ENCODE measurements at regions not wholly inside any gene's neighbourhood (a gene's known extent, or its start where the extent isn't known, plus 50 kb on each side); places are given as distances from the start of the nearest gene placed in this dataset.

GRCh38 chr9:84141741-84142370 lies 161.3 kb downstream of the RMI1 start:
- DNase-seq, result no peak
- no peaks in the 10 kb centered on the region for H3K36me3 ChIP-seq (ENCODE audit: insufficient read depth, low read length)
- H3K4me1 ChIP-seq (ENCODE audit: insufficient read depth, low read length), result peaks cover 7% of the 10 kb centered on the region
- no peak overlapping the region for H3K27ac ChIP-seq (ENCODE audit: low read depth, low read length)
- H3K4me3 Mint-ChIP-seq, result peak overlapping the region in 2 of 8 donors; percentile 24 to 28
- H3K9me3 ChIP-seq (ENCODE audit: control insufficient read depth in 1 of 2, low read length in 2 of 2), result no peaks in the 10 kb centered on the region
- peaks cover 4 to 12% (median 7%) of the 10 kb centered on the region in 4 donors for H3K4me1 Mint-ChIP-seq
- H3K9me3 Mint-ChIP-seq, result no peaks in the 10 kb centered on the region
- POLR2A ChIA-PET (ENCODE audit: partially characterized antibody), result no interaction called here
- intact Hi-C loops (cut with micrococcal nuclease), result no loop called here
- no peak overlapping the region for H3K27ac Mint-ChIP-seq
- peaks cover 32 to 41% of the 10 kb centered on the region in 2 donors for H3K27me3 Mint-ChIP-seq
- no peak overlapping the region for H3K4me3 ChIP-seq (ENCODE audit: low read length in 2 of 2)
- H3K27me3 ChIP-seq (ENCODE audit: insufficient read depth, low read length), result peaks cover 20% of the 10 kb centered on the region
- CTCF ChIA-PET (ENCODE audit: partially characterized antibody), result interaction anchor here (1.0 kb wide), 1 partner anchor 22 kb away, joined by 3 read pairs; no protein-coding TSS in a partner anchor
- H3K36me3 Mint-ChIP-seq, result no peaks in the 10 kb centered on the region

- no peak overlapping the region for H3K27ac ChIP-seq (ENCODE audit: low read depth, low read length)
- no peaks in the 10 kb centered on the region for H3K9me3 ChIP-seq (ENCODE audit: control insufficient read depth in 1 of 2, low read length in 2 of 2)
- no peak overlapping the region for H3K4me3 ChIP-seq (ENCODE audit: low read length in 2 of 2)
- DNase-seq, result no peak
- H3K27me3 Mint-ChIP-seq, result peaks cover 17 to 27% of the 10 kb centered on the region in 2 donors
- peaks cover 7% of the 10 kb centered on the region for H3K4me1 ChIP-seq (ENCODE audit: insufficient read depth, low read length)
- no peaks in the 10 kb centered on the region for H3K36me3 Mint-ChIP-seq
- ChIA-PET POLR2A (ENCODE audit: partially characterized antibody) (no interaction called here), CTCF (ENCODE audit: partially characterized antibody) (no interaction called here)
- no peak overlapping the region for H3K27ac Mint-ChIP-seq
- peaks cover 20% of the 10 kb centered on the region for H3K27me3 ChIP-seq (ENCODE audit: insufficient read depth, low read length)
- H3K36me3 ChIP-seq (ENCODE audit: insufficient read depth, low read length), result no peaks in the 10 kb centered on the region
- H3K9me3 Mint-ChIP-seq, result no peaks in the 10 kb centered on the region
- no peak overlapping the region for H3K4me3 Mint-ChIP-seq
- H3K4me1 Mint-ChIP-seq, result peaks cover 4 to 9% (median 6%) of the 10 kb centered on the region in 4 donors
- intact Hi-C loops (cut with micrococcal nuclease), result no loop called here
These were observed 164.4 kb downstream of the RMI1 start for GRCh38 chr9:84145031-84145430.

GRCh38 chr9:84145780-84146179 lies 165.2 kb downstream of the RMI1 start:
- peaks cover 2% of the 10 kb centered on the region for H3K4me1 ChIP-seq (ENCODE audit: insufficient read depth, low read length)
- H3K36me3 Mint-ChIP-seq, result no peaks in the 10 kb centered on the region
- H3K4me1 Mint-ChIP-seq, result peaks cover 2 to 3% (median 2%) of the 10 kb centered on the region in 4 donors
- POLR2A ChIA-PET (ENCODE audit: partially characterized antibody), result no interaction called here
- CTCF ChIA-PET (ENCODE audit: partially characterized antibody), result no interaction called here
- intact Hi-C loops (cut with micrococcal nuclease), result no loop called here
- H3K36me3 ChIP-seq (ENCODE audit: insufficient read depth, low read length), result no peaks in the 10 kb centered on the region
- H3K27ac Mint-ChIP-seq, result no peak overlapping the region
- no peak overlapping the region for H3K4me3 Mint-ChIP-seq
- H3K9me3 ChIP-seq (ENCODE audit: control insufficient read depth in 1 of 2, low read length in 2 of 2), result no peaks in the 10 kb centered on the region
- H3K9me3 Mint-ChIP-seq, result no peaks in the 10 kb centered on the region
- peaks cover 15 to 22% of the 10 kb centered on the region in 2 donors for H3K27me3 Mint-ChIP-seq
- H3K27ac ChIP-seq (ENCODE audit: low read depth, low read length), result no peak overlapping the region
- peaks cover 17% of the 10 kb centered on the region for H3K27me3 ChIP-seq (ENCODE audit: insufficient read depth, low read length)
- DNase-seq, result no peak
- no peak overlapping the region for H3K4me3 ChIP-seq (ENCODE audit: low read length in 2 of 2)

DNA sequence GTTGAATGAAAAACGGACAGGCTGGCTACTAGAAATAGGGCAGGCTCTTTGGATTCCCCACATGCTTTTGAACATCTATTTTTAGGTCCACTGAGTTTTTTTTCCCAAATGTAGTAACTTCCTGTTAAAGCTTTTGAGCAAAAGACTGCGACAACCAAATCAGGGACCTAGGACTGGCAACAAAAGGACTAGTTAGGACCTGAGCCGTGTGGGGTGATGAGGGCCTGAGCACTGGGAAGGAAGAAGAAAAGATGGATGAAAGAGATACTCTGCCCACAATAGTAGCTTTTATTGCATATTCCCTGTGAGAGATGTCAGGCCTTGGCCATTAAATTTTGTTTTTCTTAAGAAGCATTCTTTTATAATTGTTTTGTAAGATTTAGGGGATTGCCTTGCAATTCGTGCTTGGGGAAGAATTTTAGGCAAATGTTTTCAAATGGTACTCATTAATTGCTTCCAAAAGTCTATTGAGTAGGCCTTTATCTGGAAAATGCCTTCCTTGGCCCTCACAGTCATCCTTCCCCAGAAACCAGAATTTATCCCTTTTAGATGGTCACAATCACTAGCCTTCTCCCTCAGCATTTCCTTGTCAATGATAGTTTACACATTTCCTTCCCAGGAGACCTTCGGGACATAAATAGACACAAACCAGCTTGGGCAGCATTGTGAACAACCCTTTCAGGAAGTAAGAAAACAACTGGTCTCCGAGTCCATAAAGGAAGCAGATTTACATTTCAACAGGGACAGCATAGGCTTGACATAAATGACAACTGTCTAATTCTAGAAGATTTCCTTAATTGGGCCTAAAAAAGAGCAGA lies 166.5 kb downstream of the RMI1 start:
- H3K4me3 ChIP-seq (ENCODE audit: low read length in 2 of 2), result no peak overlapping the region
- H3K36me3 ChIP-seq (ENCODE audit: insufficient read depth, low read length), result no peaks in the 10 kb centered on the region
- no peaks in the 10 kb centered on the region for H3K4me1 ChIP-seq (ENCODE audit: insufficient read depth, low read length)
- CTCF ChIA-PET (ENCODE audit: partially characterized antibody), result no interaction called here
- DNase-seq, result no peak
- no peak overlapping the region for H3K27ac ChIP-seq (ENCODE audit: low read depth, low read length)
- H3K27me3 Mint-ChIP-seq, result peaks cover 13 to 16% of the 10 kb centered on the region in 2 donors
- H3K9me3 Mint-ChIP-seq, result no peaks in the 10 kb centered on the region
- H3K27ac Mint-ChIP-seq, result no peak overlapping the region
- H3K9me3 ChIP-seq (ENCODE audit: control insufficient read depth in 1 of 2, low read length in 2 of 2), result no peaks in the 10 kb centered on the region
- H3K4me1 Mint-ChIP-seq, result no peaks in the 10 kb centered on the region
- no peaks in the 10 kb centered on the region for H3K36me3 Mint-ChIP-seq
- POLR2A ChIA-PET (ENCODE audit: partially characterized antibody), result interaction anchor here (0.5 kb wide), 1 partner anchor 68 kb away, joined by 3 read pairs; no protein-coding TSS in a partner anchor
- intact Hi-C loops (cut with micrococcal nuclease), result no loop called here
- peaks cover 9% of the 10 kb centered on the region for H3K27me3 ChIP-seq (ENCODE audit: insufficient read depth, low read length)
- H3K4me3 Mint-ChIP-seq, result no peak overlapping the region

DNA sequence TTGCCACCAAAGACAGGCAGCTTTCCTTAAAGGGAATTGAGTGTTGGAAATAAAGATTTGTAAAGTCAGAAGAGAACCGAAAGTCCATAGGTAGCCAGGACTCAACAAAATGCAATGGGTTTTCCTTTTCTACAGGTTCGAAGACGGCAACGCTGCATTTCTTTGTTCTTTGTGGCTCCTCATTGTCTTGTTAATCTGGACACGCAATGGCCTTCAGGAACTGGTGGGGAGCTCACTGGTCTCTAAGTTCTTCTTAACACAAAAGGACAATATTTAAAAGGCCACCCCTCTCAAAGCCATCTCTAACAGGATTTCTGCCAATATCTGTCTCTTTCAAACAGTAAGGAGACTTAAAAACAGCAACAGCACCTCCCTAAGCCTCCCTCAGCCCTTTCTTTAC lies 170.6 kb downstream of the RMI1 start:
- no peaks in the 10 kb centered on the region for H3K36me3 Mint-ChIP-seq
- H3K9me3 Mint-ChIP-seq, result no peaks in the 10 kb centered on the region
- DNase-seq, result no peak
- H3K9me3 ChIP-seq (ENCODE audit: control insufficient read depth in 1 of 2, low read length in 2 of 2), result no peaks in the 10 kb centered on the region
- H3K36me3 ChIP-seq (ENCODE audit: insufficient read depth, low read length), result no peaks in the 10 kb centered on the region
- ChIA-PET CTCF (ENCODE audit: partially characterized antibody) (interaction anchor here (0.9 to 1.2 kb wide), 3 partner anchors 16 to 23 kb away, joined by 3 to 4 read pairs (median 3); no protein-coding TSS in a partner anchor), POLR2A (ENCODE audit: partially characterized antibody) (no interaction called here)
- H3K4me3 Mint-ChIP-seq, result no peak overlapping the region
- no peaks in the 10 kb centered on the region for H3K4me1 Mint-ChIP-seq
- intact Hi-C loops (cut with micrococcal nuclease), result no loop called here
- no peaks in the 10 kb centered on the region for H3K27me3 ChIP-seq (ENCODE audit: insufficient read depth, low read length)
- no peak overlapping the region for H3K4me3 ChIP-seq (ENCODE audit: low read length in 2 of 2)
- H3K27me3 Mint-ChIP-seq, result peaks cover 3 to 4% of the 10 kb centered on the region in 2 donors
- H3K27ac Mint-ChIP-seq, result no peak overlapping the region
- no peaks in the 10 kb centered on the region for H3K4me1 ChIP-seq (ENCODE audit: insufficient read depth, low read length)
- no peak overlapping the region for H3K27ac ChIP-seq (ENCODE audit: low read depth, low read length)

DNA sequence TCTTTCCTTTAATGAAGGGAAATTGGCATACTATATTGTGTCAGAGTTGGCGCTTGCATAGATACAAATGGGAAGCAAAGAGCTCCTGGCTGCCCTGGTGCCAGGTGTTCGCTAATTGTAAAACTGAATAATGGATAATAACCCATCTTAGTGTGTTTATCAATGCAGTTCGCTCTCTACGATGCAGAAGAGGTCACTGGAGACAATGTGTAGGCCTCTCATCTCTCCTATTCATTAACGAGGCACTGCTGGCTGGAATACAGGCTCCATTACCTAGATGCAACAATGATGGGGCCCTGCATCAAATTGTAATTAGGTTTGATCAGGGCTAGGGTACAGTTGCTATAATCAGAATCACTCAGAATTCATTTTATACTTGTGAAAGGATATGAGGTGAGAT lies 171.0 kb downstream of the RMI1 start:
- Mint-ChIP-seq H3K4me1 (no peaks in the 10 kb centered on the region), H3K4me3 (no peak overlapping the region), H3K27me3 (peaks cover 3 to 4% of the 10 kb centered on the region in 2 donors), H3K9me3 (no peaks in the 10 kb centered on the region), H3K36me3 (no peaks in the 10 kb centered on the region), H3K27ac (no peak overlapping the region)
- H3K4me1 ChIP-seq (ENCODE audit: insufficient read depth, low read length), result no peaks in the 10 kb centered on the region
- POLR2A ChIA-PET (ENCODE audit: partially characterized antibody), result no interaction called here
- H3K27ac ChIP-seq (ENCODE audit: low read depth, low read length), result no peak overlapping the region
- H3K4me3 ChIP-seq (ENCODE audit: low read length in 2 of 2), result no peak overlapping the region
- CTCF ChIA-PET (ENCODE audit: partially characterized antibody), result interaction anchor here (0.9 to 1.2 kb wide), 3 partner anchors 16 to 22 kb away, joined by 3 to 4 read pairs (median 3); no protein-coding TSS in a partner anchor
- H3K36me3 ChIP-seq (ENCODE audit: insufficient read depth, low read length), result no peaks in the 10 kb centered on the region
- H3K9me3 ChIP-seq (ENCODE audit: control insufficient read depth in 1 of 2, low read length in 2 of 2), result no peaks in the 10 kb centered on the region
- no peaks in the 10 kb centered on the region for H3K27me3 ChIP-seq (ENCODE audit: insufficient read depth, low read length)
- intact Hi-C loops (cut with micrococcal nuclease), result no loop called here
- no peak for DNase-seq

DNA sequence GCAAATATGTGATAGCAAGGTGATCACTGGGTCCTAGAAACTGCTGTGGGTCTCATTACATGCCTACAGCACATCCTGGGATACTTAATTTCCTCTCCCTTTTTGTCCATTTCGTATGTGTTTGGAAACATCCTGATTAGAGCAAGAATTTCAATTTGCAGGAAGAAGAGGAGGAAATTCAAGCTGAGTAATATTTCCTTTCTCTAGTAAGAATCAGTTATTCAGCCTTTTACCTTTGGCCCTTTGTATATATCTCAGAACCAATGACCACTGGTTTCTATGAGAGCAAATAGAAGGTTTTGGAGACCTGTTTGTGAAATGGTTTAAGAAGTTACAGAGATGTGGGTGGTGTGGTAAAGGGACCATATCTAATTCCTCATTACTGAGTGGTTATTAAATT lies 171.6 kb downstream of the RMI1 start:
- H3K9me3 Mint-ChIP-seq, result no peaks in the 10 kb centered on the region
- H3K9me3 ChIP-seq (ENCODE audit: control insufficient read depth in 1 of 2, low read length in 2 of 2), result no peaks in the 10 kb centered on the region
- no peak overlapping the region for H3K27ac ChIP-seq (ENCODE audit: low read depth, low read length)
- DNase-seq, result no peak
- CTCF ChIA-PET (ENCODE audit: partially characterized antibody), result interaction anchor here (0.9 kb wide), 1 partner anchor 15 kb away, joined by 3 read pairs; no protein-coding TSS in a partner anchor
- no peak overlapping the region for H3K27ac Mint-ChIP-seq
- no peaks in the 10 kb centered on the region for H3K27me3 ChIP-seq (ENCODE audit: insufficient read depth, low read length)
- H3K36me3 ChIP-seq (ENCODE audit: insufficient read depth, low read length), result no peaks in the 10 kb centered on the region
- no peak overlapping the region for H3K4me3 Mint-ChIP-seq
- no peaks in the 10 kb centered on the region for H3K36me3 Mint-ChIP-seq
- no peaks in the 10 kb centered on the region for H3K4me1 ChIP-seq (ENCODE audit: insufficient read depth, low read length)
- H3K4me3 ChIP-seq (ENCODE audit: low read length in 2 of 2), result no peak overlapping the region
- peaks cover 3 to 4% of the 10 kb centered on the region in 2 donors for H3K27me3 Mint-ChIP-seq
- intact Hi-C loops (cut with micrococcal nuclease), result no loop called here
- POLR2A ChIA-PET (ENCODE audit: partially characterized antibody), result no interaction called here
- no peaks in the 10 kb centered on the region for H3K4me1 Mint-ChIP-seq
